ENCODE measurements at regions not wholly inside any gene's neighbourhood (a gene's known extent, or its start where the extent isn't known, plus 50 kb on each side); places are given as distances from the start of the nearest gene placed in this dataset.

GRCh38 chr1:82792151-82792550, 991.4 kb downstream of the ADGRL2 start:
- CTCF ChIA-PET, result no interaction called here

More at GRCh38 chr1:82792151-82792550, 991.4 kb downstream of the ADGRL2 start:
- no peaks in the 10 kb centered on the region for H3K36me3 ChIP-seq (ENCODE audit: control insufficient read depth in 2 of 2, insufficient read depth in 2 of 2, low read length in 1 of 2)
- no peaks in the 10 kb centered on the region for H3K79me2 ChIP-seq (ENCODE audit: control insufficient read depth, insufficient read depth, low read length)
- ATAC-seq (no peak), FAIRE-seq (no peak), DNase-seq (ENCODE audit: low read depth, low spot score) (no peak)
- H3K9me3 ChIP-seq (replicated peaks; ENCODE audit: control insufficient read depth, insufficient read depth, low read length), result no peaks in the 10 kb centered on the region; the same call in 2 of the 3 replicates
- ChIA-PET RAD21 (ENCODE audit: unreplicated experiment) (no interaction called here), SMC1A (ENCODE audit: uncharacterized antibody, unreplicated experiment) (no interaction called here), POLR2A (no interaction called here)
- no peak overlapping the region for H3K9ac ChIP-seq (ENCODE audit: control insufficient read depth, insufficient read depth, low read length)
- no peaks in the 10 kb centered on the region for H3K27me3 ChIP-seq (replicated peaks in 1 of 2; ENCODE audit: control insufficient read depth in 2 of 2, insufficient read depth in 2 of 2, low read length in 1 of 2)
- no TSS peak for BruUV-seq (replicated peaks)
- H3K27ac ChIP-seq (ENCODE audit: control insufficient read depth, insufficient read depth), result no peak overlapping the region
- no peak for TF ChIP-seq CBX5 (IDR thresholded peaks at IDR 0.05; ENCODE audit: low read depth)
- TF ChIP-seq ZBTB4 (CRISPR knock-in tag; IDR thresholded peaks at IDR 0.05), result no peak
- no peak for TF ChIP-seq EED (IDR thresholded peaks at IDR 0.05; ENCODE audit: low read depth)
- TF ChIP-seq WRNIP1 (IDR thresholded peaks at IDR 0.05; ENCODE audit: borderline replicate concordance, low read depth, low read length), result no peak
- no peak for TF ChIP-seq IKZF1 (conservative IDR thresholded peaks at IDR 0.05)
- TF ChIP-seq KAT2A (conservative IDR thresholded peaks at IDR 0.05; ENCODE audit: control insufficient read depth, low read depth, low read length), result no peak
- H3K4me2 ChIP-seq (ENCODE audit: control insufficient read depth, insufficient read depth), result no peak overlapping the region
- intact Hi-C loops (cut with micrococcal nuclease; ENCODE audit: unreplicated experiment) (loop anchor here (5.0 kb wide), 1 partner anchor 50 kb away; no protein-coding TSS in a partner anchor), in situ Hi-C loops (cut with MboI) (no loop called here)
- 12% methylated on average over 3 of the region's 4 CpGs for WGBS (ENCODE audit: insufficient coverage, insufficient replicate concordance, low lambda C conversion rate, missing lambda C conversion rate)
- H3K4me3 ChIP-seq, result no peak overlapping the region
- no peak overlapping the region for H2AFZ ChIP-seq (ENCODE audit: control insufficient read depth, low read depth, low read length)
- H4K20me1 ChIP-seq (ENCODE audit: control insufficient read depth, insufficient read depth), result no peaks in the 10 kb centered on the region
- H3K4me1 ChIP-seq (ENCODE audit: control insufficient read depth, insufficient read depth, low read length), result no peaks in the 10 kb centered on the region
